ENCODE measurements at regions not wholly inside any gene's neighbourhood (a gene's known extent, or its start where the extent isn't known, plus 50 kb on each side); places are given as distances from the start of the nearest gene placed in this dataset.

GRCh38 chr11:90916706-90917105 lies 693.9 kb upstream of the CHORDC1 start:
- Histone ChIP-seq H2AFZ (ENCODE audit: low read depth, low read length) (no peak overlapping the region), H3K27ac (ENCODE audit: insufficient read depth, low read depth, low read length) (no peak overlapping the region), H3K9me3 (replicated peaks; ENCODE audit: control insufficient read depth, insufficient read depth, low read length) (no peaks in the 10 kb centered on the region), H3K9ac (replicated peaks; ENCODE audit: extremely low read depth, insufficient read depth, low read length) (no peak overlapping the region), H3K27me3 (ENCODE audit: control insufficient read depth in 2 of 2, insufficient read depth in 2 of 2, low read length in 2 of 2) (no peaks in the 10 kb centered on the region), H3K79me2 (ENCODE audit: control insufficient read depth, insufficient read depth, low read length) (no peaks in the 10 kb centered on the region), H4K20me1 (replicated peaks; ENCODE audit: control insufficient read depth, extremely low read depth, insufficient read depth, low read length) (no peaks in the 10 kb centered on the region), H3K4me1 (ENCODE audit: control insufficient read depth, extremely low read depth, insufficient read depth, low read length) (peaks cover 13% of the 10 kb centered on the region), H3K4me2 (ENCODE audit: insufficient read depth, low read length) (no peak overlapping the region), H3K36me3 (ENCODE audit: control insufficient read depth in 2 of 2, extremely low read depth in 1 of 2, insufficient read depth in 2 of 2, low read length in 2 of 2) (no peaks in the 10 kb centered on the region), H3K4me3 (replicated peaks in 1 of 3; ENCODE audit: insufficient read depth in 1 of 3, low read depth in 1 of 3, low read length in 3 of 3) (no peak overlapping the region), H3K9me1 (replicated peaks; ENCODE audit: control insufficient read depth, extremely low read depth, insufficient read depth, low read length) (no peaks in the 10 kb centered on the region)
- DNase-seq (ENCODE audit: low read depth, low spot score), result no peak
- intact Hi-C loops (cut with micrococcal nuclease) (no loop called here), dilution Hi-C loops (cut with MboI; ENCODE audit: extremely low pct_ligation_motif_present, low sequenced_read_pairs) (no loop called here)
- FAIRE-seq, result no peak
- CTCF ChIA-PET, result no interaction called here
- TF ChIP-seq, protein P1, sequence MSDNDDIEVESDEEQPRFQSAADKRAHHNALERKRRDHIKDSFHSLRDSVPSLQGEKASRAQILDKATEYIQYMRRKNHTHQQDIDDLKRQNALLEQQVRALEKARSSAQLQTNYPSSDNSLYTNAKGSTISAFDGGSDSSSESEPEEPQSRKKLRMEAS (IDR thresholded peaks at IDR 0.05; ENCODE audit: insufficient read depth, insufficient read length), result no peak
- TF ChIP-seq POLR2AphosphoS5 (IDR thresholded peaks at IDR 0.05; ENCODE audit: insufficient read depth, low read depth, low read length) (no peak), FOS (IDR thresholded peaks at IDR 0.05; ENCODE audit: borderline replicate concordance, insufficient read depth, low read length) (no peak)
- BruUV-seq (replicated peaks), result no TSS peak
- POLR2A ChIA-PET, result no interaction called here

DNA sequence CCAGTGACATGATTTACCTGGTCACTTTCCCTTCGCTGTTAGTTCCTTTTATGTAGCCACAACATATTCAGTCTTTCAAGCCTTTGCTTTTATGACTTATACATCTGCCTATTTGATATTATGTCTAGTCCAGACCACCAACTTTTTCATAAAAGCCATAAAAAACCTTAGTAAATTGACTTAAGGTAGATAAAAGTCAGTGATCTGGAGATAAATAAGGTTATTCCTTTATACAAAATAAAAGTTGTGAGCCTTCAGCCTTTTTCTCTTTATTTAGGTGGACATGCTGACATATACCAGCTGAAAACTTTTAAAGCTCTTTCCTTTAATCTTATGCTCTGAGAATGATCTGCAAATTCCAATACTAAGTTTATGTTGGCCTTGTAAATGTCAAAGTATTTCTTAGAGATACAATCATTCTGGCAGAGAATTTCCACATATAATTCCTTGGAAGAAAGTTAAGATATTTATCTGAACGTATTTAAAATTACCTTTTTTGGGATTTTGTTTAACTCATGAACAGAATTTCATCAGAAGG lies 690.4 kb upstream of the CHORDC1 start:
- POLR2A ChIA-PET, result no interaction called here
- H3K9me1 ChIP-seq (replicated peaks; ENCODE audit: control insufficient read depth, extremely low read depth, insufficient read depth, low read length), result no peaks in the 10 kb centered on the region
- no peaks in the 10 kb centered on the region for H3K27me3 ChIP-seq (ENCODE audit: control insufficient read depth in 2 of 2, insufficient read depth in 2 of 2, low read length in 2 of 2)
- BruUV-seq (replicated peaks), result no TSS peak
- no peaks in the 10 kb centered on the region for H3K4me1 ChIP-seq (ENCODE audit: control insufficient read depth, extremely low read depth, insufficient read depth, low read length)
- no peak overlapping the region for H3K4me2 ChIP-seq (ENCODE audit: insufficient read depth, low read length)
- intact Hi-C loops (cut with micrococcal nuclease) (no loop called here), dilution Hi-C loops (cut with MboI; ENCODE audit: extremely low pct_ligation_motif_present, low sequenced_read_pairs) (no loop called here)
- no peak overlapping the region for H3K27ac ChIP-seq (ENCODE audit: insufficient read depth, low read depth, low read length)
- H4K20me1 ChIP-seq (replicated peaks; ENCODE audit: control insufficient read depth, extremely low read depth, insufficient read depth, low read length), result no peaks in the 10 kb centered on the region
- TF ChIP-seq POLR2AphosphoS5 (IDR thresholded peaks at IDR 0.05; ENCODE audit: insufficient read depth, low read depth, low read length) (no peak), JUN (IDR thresholded peaks at IDR 0.05; ENCODE audit: borderline replicate concordance, insufficient read depth, insufficient read length, low read depth) (no peak), EZH2 (IDR thresholded peaks at IDR 0.05; ENCODE audit: borderline replicate concordance, low read depth, low read length, severe bottlenecking) (no peak), POLR2A (IDR thresholded peaks at IDR 0.05; ENCODE audit: low read depth, low read length) (no peak), MYC (IDR thresholded peaks at IDR 0.05; ENCODE audit: low read depth, low read length) (no peak), FOS (IDR thresholded peaks at IDR 0.05; ENCODE audit: borderline replicate concordance, insufficient read depth, low read length) (no peak), GATA2 (IDR thresholded peaks at IDR 0.05; ENCODE audit: insufficient read depth, insufficient read length, low read depth, low read length) (no peak)
- TF ChIP-seq, protein P2, sequence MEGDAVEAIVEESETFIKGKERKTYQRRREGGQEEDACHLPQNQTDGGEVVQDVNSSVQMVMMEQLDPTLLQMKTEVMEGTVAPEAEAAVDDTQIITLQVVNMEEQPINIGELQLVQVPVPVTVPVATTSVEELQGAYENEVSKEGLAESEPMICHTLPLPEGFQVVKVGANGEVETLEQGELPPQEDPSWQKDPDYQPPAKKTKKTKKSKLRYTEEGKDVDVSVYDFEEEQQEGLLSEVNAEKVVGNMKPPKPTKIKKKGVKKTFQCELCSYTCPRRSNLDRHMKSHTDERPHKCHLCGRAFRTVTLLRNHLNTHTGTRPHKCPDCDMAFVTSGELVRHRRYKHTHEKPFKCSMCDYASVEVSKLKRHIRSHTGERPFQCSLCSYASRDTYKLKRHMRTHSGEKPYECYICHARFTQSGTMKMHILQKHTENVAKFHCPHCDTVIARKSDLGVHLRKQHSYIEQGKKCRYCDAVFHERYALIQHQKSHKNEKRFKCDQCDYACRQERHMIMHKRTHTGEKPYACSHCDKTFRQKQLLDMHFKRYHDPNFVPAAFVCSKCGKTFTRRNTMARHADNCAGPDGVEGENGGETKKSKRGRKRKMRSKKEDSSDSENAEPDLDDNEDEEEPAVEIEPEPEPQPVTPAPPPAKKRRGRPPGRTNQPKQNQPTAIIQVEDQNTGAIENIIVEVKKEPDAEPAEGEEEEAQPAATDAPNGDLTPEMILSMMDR (IDR thresholded peaks at IDR 0.05; ENCODE audit: extremely low read depth in 1 of 2, insufficient read depth in 1 of 2, low read depth in 1 of 2, low read length in 2 of 2), result no peak
- TF ChIP-seq, protein P1 (IDR thresholded peaks at IDR 0.05; ENCODE audit: insufficient read depth, insufficient read length), result no peak
- H3K9me3 ChIP-seq (replicated peaks; ENCODE audit: control insufficient read depth, insufficient read depth, low read length), result no peaks in the 10 kb centered on the region
- H3K4me3 ChIP-seq (replicated peaks in 1 of 3; ENCODE audit: insufficient read depth in 1 of 3, low read depth in 1 of 3, low read length in 3 of 3), result no peak overlapping the region
- H2AFZ ChIP-seq (ENCODE audit: low read depth, low read length), result no peak overlapping the region
- H3K36me3 ChIP-seq (ENCODE audit: control insufficient read depth in 2 of 2, extremely low read depth in 1 of 2, insufficient read depth in 2 of 2, low read length in 2 of 2), result no peaks in the 10 kb centered on the region
- FAIRE-seq (no peak), DNase-seq (ENCODE audit: low read depth, low spot score) (no peak)
- no peak overlapping the region for H3K9ac ChIP-seq (replicated peaks; ENCODE audit: extremely low read depth, insufficient read depth, low read length)
- H3K79me2 ChIP-seq (ENCODE audit: control insufficient read depth, insufficient read depth, low read length), result no peaks in the 10 kb centered on the region
- CTCF ChIA-PET, result no interaction called here

Measured in endothelial cell of umbilical vein (primary cell).